ENCODE measurements at regions not wholly inside any gene's neighbourhood (a gene's known extent, or its start where the extent isn't known, plus 50 kb on each side); places are given as distances from the start of the nearest gene placed in this dataset.

DNA sequence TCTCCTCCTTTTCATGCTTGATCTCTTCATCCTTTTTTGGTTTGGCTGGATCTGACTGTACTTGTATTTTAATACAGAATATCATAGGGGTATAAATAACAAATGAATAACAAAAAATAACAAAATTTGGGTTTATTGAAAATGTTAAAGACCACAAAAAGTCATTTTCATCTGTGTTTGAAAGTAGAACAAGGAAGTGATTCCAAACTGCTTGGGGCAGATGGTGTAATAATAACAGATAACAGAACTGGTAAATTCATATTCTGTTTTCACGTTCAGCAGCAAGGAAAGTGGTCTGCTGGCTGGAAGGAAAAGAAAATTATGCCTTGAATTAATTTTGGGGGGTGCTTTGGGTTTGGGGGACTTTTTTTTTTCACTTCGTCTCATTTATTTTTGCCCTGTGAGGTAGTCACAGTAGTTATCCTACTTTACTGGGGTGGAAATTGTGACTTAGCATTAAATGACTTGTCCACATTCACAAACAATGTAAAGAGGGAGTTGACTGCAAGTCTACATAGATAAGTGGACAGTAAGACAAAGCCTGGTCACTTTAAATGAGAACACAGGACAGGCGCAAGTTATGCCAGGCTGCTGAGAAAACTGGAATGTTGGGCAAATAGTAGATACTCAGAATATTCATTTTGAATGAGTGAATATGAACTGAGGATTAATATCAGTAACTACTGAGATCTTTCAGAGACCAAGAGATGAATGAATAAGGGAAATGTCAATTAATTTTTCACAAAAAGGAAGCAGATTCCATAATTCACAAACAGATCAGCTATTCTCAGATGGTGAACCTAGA lies 193.9 kb upstream of the CITED2 start:
- in situ Hi-C loops (cut with MboI; ENCODE audit: low sequenced_read_pairs), result no loop called here

GRCh38 chr6:139567095-139567494 lies 192.6 kb upstream of the CITED2 start:
- in situ Hi-C loops (cut with MboI; ENCODE audit: low sequenced_read_pairs), result no loop called here

DNA sequence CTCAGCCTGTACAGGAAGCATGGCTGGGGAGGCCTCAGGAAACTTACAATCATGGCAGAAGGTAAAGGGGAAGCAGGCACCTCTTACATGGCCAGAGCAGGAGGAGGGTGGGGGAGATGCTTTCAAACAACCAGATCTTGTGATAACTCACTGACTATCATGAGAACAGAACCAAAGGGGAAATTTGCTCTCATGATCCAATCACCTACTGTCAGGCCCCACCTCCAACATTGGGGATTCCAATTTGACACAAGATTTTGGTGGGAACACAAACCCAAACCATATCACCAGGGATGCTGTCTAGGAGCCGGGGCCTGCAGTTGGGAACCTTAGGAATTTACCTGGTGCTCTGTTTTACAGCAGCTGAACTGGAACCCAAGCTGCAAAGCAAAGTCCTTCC lies 191.1 kb upstream of the CITED2 start:
- in situ Hi-C loops (cut with MboI; ENCODE audit: low sequenced_read_pairs), result no loop called here

DNA sequence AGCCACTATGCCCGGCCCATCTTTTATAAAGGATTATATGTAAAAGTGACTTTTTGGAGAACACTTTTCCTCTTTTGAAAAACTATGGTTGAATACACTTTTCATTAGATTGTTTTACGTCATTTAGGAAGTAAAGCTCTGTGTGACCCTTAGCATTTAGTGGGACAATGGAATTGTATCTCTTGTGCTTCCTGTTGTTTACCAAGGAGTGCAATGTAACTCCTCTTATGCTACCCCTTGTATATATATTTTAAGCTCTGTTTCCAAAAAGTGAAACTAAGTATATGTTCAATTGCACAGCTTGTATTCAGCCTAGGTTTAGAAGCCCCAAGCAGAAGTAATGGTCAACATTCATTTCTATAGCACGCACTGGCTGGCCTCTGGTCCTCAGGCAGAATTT lies 183.1 kb upstream of the CITED2 start:
- in situ Hi-C loops (cut with MboI; ENCODE audit: low sequenced_read_pairs), result no loop called here

DNA sequence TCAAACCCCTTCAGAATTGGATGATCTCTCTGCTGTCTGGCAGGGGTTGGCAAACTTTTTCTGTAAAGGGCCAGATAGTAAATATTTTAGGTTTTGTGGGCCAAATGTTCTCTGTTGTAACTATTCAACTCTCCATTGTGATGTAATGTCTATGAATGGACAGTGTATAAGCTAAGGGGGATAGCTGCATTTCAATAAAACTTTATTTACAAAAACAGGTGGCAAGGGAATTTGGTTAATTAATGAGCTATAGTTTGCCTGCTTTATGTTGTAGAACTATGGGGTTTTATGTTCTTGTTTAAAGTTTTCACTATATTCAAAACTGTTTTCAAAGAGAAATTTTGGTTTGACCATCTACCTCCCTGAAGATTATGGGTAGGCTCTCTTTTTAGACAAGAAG lies 182.1 kb upstream of the CITED2 start:
- in situ Hi-C loops (cut with MboI; ENCODE audit: low sequenced_read_pairs), result no loop called here

GRCh38 chr6:139553916-139554315 lies 179.5 kb upstream of the CITED2 start:
- in situ Hi-C loops (cut with MboI; ENCODE audit: low sequenced_read_pairs), result no loop called here

- in situ Hi-C loops (cut with MboI; ENCODE audit: low sequenced_read_pairs), result no loop called here
Observed at GRCh38 chr6:139551376-139551775, 176.9 kb upstream of the CITED2 start.

DNA sequence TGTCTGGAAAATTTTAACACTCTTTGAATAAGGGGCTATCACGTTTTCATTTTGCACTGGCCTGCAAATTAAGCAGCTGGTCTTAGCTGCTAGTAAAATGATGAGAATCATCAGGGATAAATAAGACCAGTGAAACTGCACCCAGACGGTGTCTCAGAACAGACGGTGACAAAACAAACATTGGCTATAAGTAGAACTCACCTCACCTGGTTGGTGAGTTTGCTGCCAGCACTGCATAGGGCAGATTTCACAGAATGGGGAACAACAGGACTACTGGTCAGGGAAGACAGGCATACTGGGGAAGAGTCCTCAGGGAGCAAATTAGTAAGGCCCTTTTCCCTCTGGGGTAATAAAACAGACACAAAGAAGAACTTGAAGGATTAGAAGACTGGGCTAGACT lies 175.9 kb upstream of the CITED2 start:
- in situ Hi-C loops (cut with MboI; ENCODE audit: low sequenced_read_pairs), result no loop called here

DNA sequence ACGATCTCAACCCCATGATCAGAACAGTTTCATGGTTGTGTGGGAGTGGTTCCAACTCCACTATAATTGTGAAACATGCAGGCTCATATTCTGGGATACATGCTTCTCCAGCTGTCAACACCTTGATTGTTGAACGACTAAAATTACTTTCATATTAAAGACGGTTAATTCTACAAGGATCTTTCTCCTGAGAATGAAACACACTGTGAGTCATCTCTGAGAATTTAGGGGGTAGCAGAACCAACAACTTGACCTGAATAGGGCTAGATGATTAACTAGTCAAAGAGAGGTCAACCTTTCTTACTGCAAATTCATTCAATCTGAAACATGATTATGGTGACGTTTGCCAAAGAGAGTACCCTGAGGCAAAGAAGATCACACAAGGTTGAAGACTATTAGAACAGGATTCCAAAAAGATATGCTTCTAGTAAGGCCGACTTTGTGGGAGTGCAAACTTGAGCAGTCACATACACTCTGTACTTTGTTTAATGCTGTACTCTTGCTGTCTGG lies 175.2 kb upstream of the CITED2 start:
- in situ Hi-C loops (cut with MboI; ENCODE audit: low sequenced_read_pairs), result no loop called here

DNA sequence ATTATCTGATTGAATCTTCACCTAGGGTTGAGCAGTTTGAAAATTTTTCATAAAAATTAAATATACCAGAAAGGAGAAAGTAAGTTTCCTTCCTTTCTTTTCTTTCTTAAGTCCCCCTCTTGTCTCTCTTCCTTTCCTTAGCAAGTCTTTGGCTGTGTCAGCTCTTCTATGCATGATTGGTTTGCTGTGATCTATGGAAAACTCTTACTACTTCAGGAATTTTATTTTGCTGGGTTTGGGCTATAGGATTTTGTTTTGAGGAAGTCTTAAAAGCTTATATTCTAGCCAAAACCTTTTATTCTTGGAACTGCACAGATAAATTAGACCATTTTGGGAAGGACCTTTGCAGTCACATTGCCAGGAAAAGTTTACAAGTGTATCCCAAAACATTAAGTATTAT lies 173.4 kb upstream of the CITED2 start:
- in situ Hi-C loops (cut with MboI; ENCODE audit: low sequenced_read_pairs), result no loop called here

GRCh38 chr6:139547122-139547776 lies 172.8 kb upstream of the CITED2 start:
- in situ Hi-C loops (cut with MboI; ENCODE audit: low sequenced_read_pairs), result no loop called here

DNA sequence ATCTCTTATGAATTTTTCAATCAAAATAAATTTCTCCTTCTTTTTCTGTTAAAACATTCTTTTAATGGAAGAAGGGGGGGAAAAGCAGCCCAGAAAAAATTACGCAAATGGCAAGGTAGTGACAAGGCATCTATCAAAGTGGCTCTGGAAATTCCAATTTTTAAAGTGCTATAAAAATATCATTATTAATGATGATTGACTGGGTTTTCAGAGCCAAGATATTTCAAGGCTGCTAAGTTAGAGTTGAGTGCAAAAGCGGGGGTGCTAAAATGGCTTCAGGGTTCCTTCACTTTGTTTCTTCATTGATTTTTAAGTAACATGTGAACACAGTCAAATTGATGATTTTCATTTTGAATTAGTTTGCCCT lies 171.6 kb upstream of the CITED2 start:
- in situ Hi-C loops (cut with MboI; ENCODE audit: low sequenced_read_pairs), result no loop called here

- in situ Hi-C loops (cut with MboI; ENCODE audit: low sequenced_read_pairs), result no loop called here
Observed at GRCh38 chr6:139545206-139546105, 171.0 kb upstream of the CITED2 start.

DNA sequence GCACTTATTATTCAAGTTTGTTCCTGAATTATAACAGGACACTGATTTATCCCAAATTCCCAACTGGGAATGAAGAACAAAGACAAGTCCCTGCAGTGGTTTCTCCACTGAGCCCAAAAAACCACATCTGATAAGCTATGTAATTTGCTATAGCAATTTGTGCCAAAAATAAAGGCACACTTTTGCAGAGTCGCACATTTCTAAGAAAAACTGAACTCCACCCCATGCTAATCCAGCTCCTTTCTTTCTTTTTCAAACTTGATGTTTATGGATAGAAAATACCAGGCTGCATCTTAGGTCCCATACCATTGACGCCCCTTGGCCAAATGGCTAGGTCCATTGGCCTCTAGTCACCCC lies 170.2 kb upstream of the CITED2 start:
- in situ Hi-C loops (cut with MboI; ENCODE audit: low sequenced_read_pairs), result no loop called here

GRCh38 chr6:139542351-139542750 lies 167.9 kb upstream of the CITED2 start:
- in situ Hi-C loops (cut with MboI; ENCODE audit: low sequenced_read_pairs), result no loop called here

DNA sequence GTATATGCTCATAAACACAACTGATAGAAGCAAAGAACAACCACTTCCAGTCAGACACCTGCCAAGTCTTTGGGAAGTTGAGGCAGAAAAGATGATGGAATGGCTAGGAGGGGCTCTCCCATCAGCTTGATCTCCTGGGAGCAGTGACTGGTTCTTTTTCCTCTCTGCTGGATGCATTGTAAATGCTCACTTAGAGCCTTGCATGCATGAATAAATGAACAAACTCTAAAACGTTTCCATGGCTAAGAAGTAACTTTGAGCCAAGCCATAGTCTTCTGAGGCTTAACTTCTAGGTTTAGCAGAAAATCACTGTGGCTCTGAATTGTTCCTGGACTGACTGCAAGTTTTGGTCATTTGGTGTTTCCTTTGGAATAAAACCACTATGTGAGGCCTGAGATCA lies 166.4 kb upstream of the CITED2 start:
- in situ Hi-C loops (cut with MboI; ENCODE audit: low sequenced_read_pairs), result no loop called here

DNA sequence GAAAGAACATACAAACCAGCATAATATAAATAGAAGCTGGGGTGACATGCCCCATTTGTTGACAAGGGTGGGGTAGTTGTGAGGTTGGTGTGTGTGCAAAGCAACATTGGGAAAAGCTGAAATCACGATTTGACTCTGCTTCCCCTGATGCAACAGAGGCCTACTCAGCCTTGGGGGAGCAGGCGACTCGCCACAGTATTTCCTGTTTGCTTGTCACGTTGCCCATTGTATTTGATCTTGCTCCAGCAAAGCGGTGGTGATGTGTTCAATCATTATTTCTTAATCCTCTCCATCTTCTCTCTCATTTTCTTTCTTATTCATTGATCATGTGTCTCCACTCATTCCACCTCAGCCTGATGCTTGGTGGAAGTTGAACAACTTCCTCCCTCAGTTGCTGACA lies 165.8 kb upstream of the CITED2 start:
- in situ Hi-C loops (cut with MboI; ENCODE audit: low sequenced_read_pairs), result no loop called here

DNA sequence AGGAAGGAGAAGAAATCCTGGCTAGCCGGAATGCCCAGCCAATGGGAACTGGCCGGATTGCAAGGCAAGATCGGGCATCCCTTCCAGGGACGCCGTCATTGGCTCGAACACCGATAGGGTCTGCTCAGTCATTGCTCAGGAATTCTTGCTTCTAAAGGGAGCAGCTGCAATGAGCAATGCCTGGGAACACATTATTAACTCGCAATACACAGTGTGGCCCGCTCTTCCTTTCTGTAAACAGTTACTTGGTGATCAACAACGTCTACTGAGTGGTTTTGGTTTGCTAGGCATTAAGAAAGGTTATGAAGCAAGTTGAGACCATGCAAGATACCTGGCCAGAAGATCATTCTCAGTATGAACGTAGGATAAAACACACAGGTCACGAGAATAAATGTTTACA lies 165.4 kb upstream of the CITED2 start:
- in situ Hi-C loops (cut with MboI; ENCODE audit: low sequenced_read_pairs), result no loop called here

DNA sequence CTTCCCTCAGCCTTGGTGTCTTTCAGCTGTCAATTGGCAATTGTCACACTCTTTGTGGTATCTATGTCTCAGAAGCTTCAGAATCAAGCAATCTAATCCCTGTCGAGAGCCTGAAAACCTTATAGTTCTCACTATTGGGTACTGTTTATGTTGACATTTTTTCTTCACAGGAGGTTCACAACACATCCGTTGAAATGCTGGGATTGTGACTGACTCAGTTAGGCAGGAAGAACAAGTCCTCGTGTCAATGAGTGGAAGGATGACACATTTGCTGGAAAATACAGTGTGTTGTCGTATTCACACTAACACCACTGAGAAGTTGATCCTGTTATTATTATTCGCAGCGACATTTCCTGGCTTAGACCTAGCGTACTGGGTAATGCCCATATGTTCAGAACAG lies 163.9 kb upstream of the CITED2 start:
- in situ Hi-C loops (cut with MboI; ENCODE audit: low sequenced_read_pairs), result no loop called here

DNA sequence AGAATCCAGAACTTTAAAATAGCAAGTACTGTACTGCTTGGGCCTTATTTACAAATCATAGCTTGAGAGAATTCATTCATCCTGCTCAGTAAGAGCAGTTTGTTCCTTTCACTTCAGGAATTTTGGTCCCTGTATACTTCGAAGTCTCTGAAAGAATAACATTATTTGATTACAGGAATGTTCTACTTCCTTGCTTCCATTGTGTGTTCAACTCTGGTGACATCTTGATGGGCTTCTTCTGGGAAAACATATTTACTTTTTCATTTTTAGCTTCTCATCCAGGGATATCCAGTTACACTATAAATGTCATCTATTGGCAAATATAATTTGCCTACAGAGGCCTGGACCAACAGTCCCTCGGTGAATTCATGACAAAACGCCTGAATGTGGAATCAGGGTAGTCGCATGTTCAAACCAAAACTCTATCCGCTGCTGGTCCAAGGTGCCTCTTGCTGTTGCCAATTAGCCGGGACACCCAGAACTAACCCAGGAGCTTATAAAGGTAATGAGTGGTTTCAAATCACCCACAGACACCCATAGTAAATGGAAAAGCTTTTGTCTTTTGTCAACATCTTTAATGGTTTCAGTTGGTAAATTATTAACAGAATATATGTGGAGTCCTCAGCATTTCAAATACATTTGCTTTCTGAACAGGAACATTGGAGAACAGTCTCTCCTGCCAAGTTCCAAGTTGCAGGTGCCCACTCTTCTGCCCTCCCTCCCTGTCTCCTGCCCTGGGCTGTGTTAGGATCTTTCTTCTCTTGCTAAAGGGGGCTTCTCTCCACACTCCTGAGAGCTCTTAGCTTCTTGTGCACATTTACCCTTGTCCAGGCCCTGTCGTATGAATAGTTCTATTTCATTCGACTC lies 162.5 kb upstream of the CITED2 start:
- in situ Hi-C loops (cut with MboI; ENCODE audit: low sequenced_read_pairs), result no loop called here
